Hepatocyte (in vitro differentiated cells): ENCODE measurements at regions not wholly inside any gene's neighbourhood (a gene's known extent, or its start where the extent isn't known, plus 50 kb on each side); places are given as distances from the start of the nearest gene placed in this dataset.

Experiments used
- DNase-seq: peaks from one replicate; pipeline ENCODE4 v3.0.0-alpha.2; 2016; ENCODE audit warnings: low spot score
- H2AFZ ChIP-seq: fragments of 200-600 bp; sonication (generic); 2 replicates; pipeline ENCODE4 v1.6.0; 2016; ENCODE audit warnings: antibody characterized with exemption, mild to moderate bottlenecking
- H3K27ac ChIP-seq: fragments of 200-600 bp; sonication (generic); 2 replicates; pipeline ENCODE4 v1.5.1; 2016; ENCODE audit warnings: mild to moderate bottlenecking
- H3K27me3 ChIP-seq: fragments of 200-600 bp; sonication (generic); 2 replicates; pipeline ENCODE4 v1.6.1; 2016
- H3K36me3 ChIP-seq: fragments of 200-600 bp; sonication (generic); replicated peaks from 2 replicates; pipeline ENCODE4 v1.5.1; 2016; ENCODE audit warnings: low read depth; ENCODE audit not compliant: insufficient read depth
- H3K4me1 ChIP-seq: fragments of 200-600 bp; sonication (generic); 2 replicates; pipeline ENCODE4 v1.5.1; 2016; ENCODE audit warnings: mild to moderate bottlenecking, moderate library complexity; ENCODE audit not compliant: insufficient read depth
- H3K4me2 ChIP-seq: fragments of 200-600 bp; sonication (generic); 2 replicates; pipeline ENCODE4 v1.6.0; 2016
- H3K4me3 ChIP-seq: fragments of 200-600 bp; sonication (generic); 2 replicates; pipeline ENCODE4 v1.5.1; 2016; ENCODE audit warnings: mild to moderate bottlenecking
- H3K79me2 ChIP-seq: fragments of 200-600 bp; sonication (generic); 2 replicates; pipeline ENCODE4 v1.6.0; 2017; ENCODE audit warnings: mild to moderate bottlenecking
- H3K9me2 ChIP-seq: fragments of 200-600 bp; sonication (generic); replicated peaks from 2 replicates; pipeline ENCODE4 v1.6.0; 2017; ENCODE audit warnings: mild to moderate bottlenecking; ENCODE audit not compliant: insufficient read depth
- H3K9me3 ChIP-seq: fragments of 200-600 bp; sonication (generic); 2 replicates; pipeline ENCODE4 v1.5.1; 2016; ENCODE audit warnings: low read depth, mild to moderate bottlenecking
- H4K20me1 ChIP-seq: fragments of 200-600 bp; sonication (generic); 2 replicates; pipeline ENCODE4 v1.6.0; 2016; ENCODE audit warnings: mild to moderate bottlenecking; ENCODE audit not compliant: insufficient read depth, poor library complexity, severe bottlenecking
- EZH2 ChIP-seq: fragments of 200-600 bp; sonication (generic); IDR thresholded peaks from 2 replicates; pipeline ENCODE4 v1.6.1; 2016; ENCODE audit warnings: antibody characterized with exemption, mild to moderate bottlenecking, borderline replicate concordance
- EZH2phosphoT487 ChIP-seq: fragments of 200-600 bp; sonication (generic); IDR thresholded peaks from one replicate; pipeline ENCODE4 v1.6.1; 2018; ENCODE audit warnings: antibody characterized with exemption, mild to moderate bottlenecking, low read depth, moderate library complexity; ENCODE audit not compliant: unreplicated experiment, severe bottlenecking
- WGBS: methylation state at CpG from one replicate; pipeline ENCODE4 v1.1.6; 2016; ENCODE audit warnings: low lambda C conversion rate; ENCODE audit errors: missing lambda C conversion rate; 5-methylcytosine and 5-hydroxymethylcytosine counted together
- TF ChIP-seq, protein P1 (sequence below): fragments of 200-600 bp; sonication (generic); IDR thresholded peaks from 2 replicates; pipeline ENCODE4 v1.5.1; 2016; ENCODE audit warnings: antibody characterized with exemption, mild to moderate bottlenecking; ENCODE audit not compliant: poor library complexity

DNA sequence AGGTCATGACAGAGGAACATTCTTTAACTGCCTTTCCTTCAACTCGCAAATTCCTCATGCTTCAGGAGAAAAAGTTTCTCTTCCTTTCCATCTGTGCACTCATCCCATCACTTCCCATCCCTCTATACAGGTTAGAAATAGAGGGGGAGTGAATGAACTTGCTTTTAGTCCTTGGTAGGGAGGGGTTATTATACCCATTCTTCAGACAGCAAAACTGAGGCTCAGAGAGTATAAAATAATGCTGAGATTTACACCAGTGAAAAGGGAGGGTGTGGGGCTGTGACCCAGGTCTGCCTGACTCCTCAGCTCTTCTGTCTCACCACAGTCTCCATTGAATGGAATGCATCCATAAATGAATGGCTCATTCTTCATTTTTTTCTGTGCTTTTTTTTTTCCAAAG, 109.4 kb upstream of the RCN1 start:
- Histone ChIP-seq H3K4me2 (no peak overlapping the region), H3K4me3 (no peak overlapping the region), H3K36me3 (no peaks in the 10 kb centered on the region), H3K4me1 (no peaks in the 10 kb centered on the region), H3K27ac (no peak overlapping the region), H4K20me1 (no peaks in the 10 kb centered on the region), H3K79me2 (no peaks in the 10 kb centered on the region), H3K27me3 (peaks cover 33% of the 10 kb centered on the region), H2AFZ (no peak overlapping the region), H3K9me3 (no peaks in the 10 kb centered on the region), H3K9me2 (no peaks in the 10 kb centered on the region)
- TF ChIP-seq, protein P1, sequence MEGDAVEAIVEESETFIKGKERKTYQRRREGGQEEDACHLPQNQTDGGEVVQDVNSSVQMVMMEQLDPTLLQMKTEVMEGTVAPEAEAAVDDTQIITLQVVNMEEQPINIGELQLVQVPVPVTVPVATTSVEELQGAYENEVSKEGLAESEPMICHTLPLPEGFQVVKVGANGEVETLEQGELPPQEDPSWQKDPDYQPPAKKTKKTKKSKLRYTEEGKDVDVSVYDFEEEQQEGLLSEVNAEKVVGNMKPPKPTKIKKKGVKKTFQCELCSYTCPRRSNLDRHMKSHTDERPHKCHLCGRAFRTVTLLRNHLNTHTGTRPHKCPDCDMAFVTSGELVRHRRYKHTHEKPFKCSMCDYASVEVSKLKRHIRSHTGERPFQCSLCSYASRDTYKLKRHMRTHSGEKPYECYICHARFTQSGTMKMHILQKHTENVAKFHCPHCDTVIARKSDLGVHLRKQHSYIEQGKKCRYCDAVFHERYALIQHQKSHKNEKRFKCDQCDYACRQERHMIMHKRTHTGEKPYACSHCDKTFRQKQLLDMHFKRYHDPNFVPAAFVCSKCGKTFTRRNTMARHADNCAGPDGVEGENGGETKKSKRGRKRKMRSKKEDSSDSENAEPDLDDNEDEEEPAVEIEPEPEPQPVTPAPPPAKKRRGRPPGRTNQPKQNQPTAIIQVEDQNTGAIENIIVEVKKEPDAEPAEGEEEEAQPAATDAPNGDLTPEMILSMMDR, result no peak
- WGBS, result 88% methylated on average over 1 of the region's 1 CpG
- DNase-seq, result no peak

DNA sequence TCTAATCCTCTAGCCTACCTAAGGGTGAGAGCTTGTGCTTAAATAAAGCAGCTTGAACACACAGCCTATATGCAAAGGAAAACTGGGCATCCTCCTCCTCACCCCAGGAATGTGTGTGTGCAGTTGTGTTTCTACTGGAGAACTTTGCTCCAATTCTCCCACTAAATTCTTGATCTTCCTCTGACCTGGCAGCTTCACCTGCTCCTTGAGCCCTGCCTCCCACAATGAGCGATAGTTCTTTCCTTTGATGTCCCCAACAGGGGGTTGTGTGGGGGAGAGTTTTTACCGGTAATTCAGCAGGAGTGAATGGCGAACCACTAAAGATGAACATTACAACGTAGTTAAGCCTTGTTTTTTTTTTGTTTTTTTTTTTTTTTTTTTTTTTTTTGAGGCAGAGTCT, 113.5 kb upstream of the RCN1 start:
- TF ChIP-seq EZH2 (no peak), EZH2phosphoT487 (no peak)
- TF ChIP-seq, protein P1, result no peak
- Histone ChIP-seq H3K9me2 (no peaks in the 10 kb centered on the region), H4K20me1 (no peaks in the 10 kb centered on the region), H3K4me3 (no peak overlapping the region), H3K27me3 (peaks cover 12% of the 10 kb centered on the region), H3K27ac (no peak overlapping the region), H3K4me2 (no peak overlapping the region), H3K4me1 (no peaks in the 10 kb centered on the region), H3K36me3 (no peaks in the 10 kb centered on the region), H3K79me2 (no peaks in the 10 kb centered on the region), H2AFZ (no peak overlapping the region), H3K9me3 (no peaks in the 10 kb centered on the region)
- WGBS, result 28% methylated on average over 4 of the region's 4 CpGs
- no peak for DNase-seq

DNA sequence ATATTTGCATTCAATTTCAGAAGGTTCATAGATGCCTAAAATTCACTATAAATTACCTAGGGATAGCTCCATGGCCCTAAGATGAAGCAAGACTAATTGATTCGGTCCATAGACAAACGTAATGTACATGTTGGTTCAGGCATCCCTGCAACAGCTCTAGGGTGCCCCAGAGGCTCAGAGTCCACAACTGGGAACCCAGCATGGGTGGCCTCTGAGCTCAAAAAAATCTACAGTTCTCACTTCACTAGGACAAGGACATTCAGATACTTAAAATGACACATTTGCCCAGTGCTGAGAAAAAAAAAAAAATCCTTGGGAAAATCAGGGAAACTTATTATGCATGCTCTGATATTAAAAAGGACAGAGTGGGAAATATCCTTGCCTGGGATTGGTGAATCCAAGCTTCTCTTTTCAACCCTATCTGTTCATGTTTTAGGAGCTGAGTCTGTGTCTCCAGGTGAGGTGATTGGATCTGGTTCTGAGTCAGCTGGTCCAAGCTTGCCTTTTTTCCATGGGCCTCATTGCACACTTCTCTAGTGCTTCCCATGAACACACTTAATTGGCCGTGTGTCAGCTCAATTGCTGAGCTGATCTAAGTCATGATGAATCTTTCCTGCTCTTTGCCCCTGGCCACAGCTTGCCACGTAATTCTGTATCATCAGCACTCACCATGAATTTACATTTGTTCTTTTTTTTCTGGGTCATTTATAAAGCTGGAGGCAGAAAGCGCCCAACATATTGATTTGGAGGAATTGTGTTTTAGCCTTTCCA, 116.3 kb upstream of the RCN1 start:
- H3K4me1 ChIP-seq, result no peaks in the 10 kb centered on the region
- no peaks in the 10 kb centered on the region for H3K79me2 ChIP-seq
- no peak overlapping the region for H3K4me2 ChIP-seq
- H3K36me3 ChIP-seq, result no peaks in the 10 kb centered on the region
- H3K27me3 ChIP-seq, result peaks cover 5% of the 10 kb centered on the region
- no peaks in the 10 kb centered on the region for H4K20me1 ChIP-seq
- H3K27ac ChIP-seq, result no peak overlapping the region
- 74% methylated on average over 5 of the region's 5 CpGs for WGBS
- H3K9me3 ChIP-seq, result no peaks in the 10 kb centered on the region
- no peak overlapping the region for H3K4me3 ChIP-seq
- no peaks in the 10 kb centered on the region for H3K9me2 ChIP-seq
- H2AFZ ChIP-seq, result no peak overlapping the region
- TF ChIP-seq EZH2 (no peak), EZH2phosphoT487 (no peak)
- TF ChIP-seq, protein P1, result no peak
- DNase-seq, result no peak
